ENCODE measurements at regions not wholly inside any gene's neighbourhood (a gene's known extent, or its start where the extent isn't known, plus 50 kb on each side); places are given as distances from the start of the nearest gene placed in this dataset.
"Not testable (repeated sequence)": the region's sequence is repeated elsewhere in the genome, so short reads cannot be mapped to it uniquely, and the experiment has no call there.

DNA sequence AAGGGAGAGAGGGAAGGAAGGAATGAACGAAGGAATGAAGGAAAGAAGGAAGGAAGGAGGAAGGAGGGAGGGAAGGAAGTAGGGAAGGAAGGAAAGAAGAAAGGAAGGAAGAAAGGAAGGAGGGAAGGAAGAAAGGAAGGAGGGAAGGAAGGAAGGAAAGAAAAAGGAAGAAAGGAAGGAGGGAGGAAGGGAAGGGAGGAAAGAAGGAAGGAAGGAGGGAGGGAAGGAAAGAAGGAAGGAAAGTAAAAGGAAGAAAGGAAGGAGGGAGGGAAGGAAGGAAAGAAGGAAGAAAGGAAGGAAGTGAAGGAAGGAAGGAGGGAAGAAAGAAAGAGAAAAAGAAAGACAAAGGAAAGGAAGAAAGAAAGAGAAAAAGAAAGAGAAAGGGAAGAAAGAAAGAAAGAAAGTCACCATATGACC is 442.4 kb downstream of the RBFOX1 start:
- no peak for DNase-seq

- no peak for DNase-seq
These were observed 440.1 kb downstream of the RBFOX1 start for GRCh38 chr16:7772722-7773121.

GRCh38 chr16:7769091-7769490 is 436.4 kb downstream of the RBFOX1 start:
- DNase-seq = not testable (repeated sequence)

DNA sequence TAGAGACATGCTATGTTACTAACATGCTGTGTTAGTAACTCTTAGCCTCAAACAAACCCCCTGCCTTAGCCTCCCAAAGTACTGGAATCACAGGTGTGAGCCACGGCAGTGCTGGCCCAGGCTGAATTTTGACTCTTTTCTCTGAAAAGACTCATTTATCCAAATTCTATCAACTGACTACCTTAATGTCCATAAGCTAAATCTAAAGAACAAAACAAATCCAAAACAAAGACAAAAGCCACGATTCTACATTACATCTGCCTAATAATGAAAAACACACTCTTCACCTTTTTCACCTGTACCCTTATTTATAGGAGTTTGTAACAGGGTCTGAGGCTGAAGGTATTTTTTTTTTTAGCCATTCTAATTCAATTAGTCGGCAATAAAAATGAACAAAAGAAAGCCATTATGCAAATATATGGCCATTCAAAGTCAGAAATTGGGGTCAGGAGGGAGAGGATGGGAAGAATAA is 432.5 kb downstream of the RBFOX1 start:
- DNase-seq = no peak

GRCh38 chr16:7763111-7763510 is 430.5 kb downstream of the RBFOX1 start:
- no peak for DNase-seq
